HG03159 (cell line): ENCODE measurements at regions not wholly inside any gene's neighbourhood (a gene's known extent, or its start where the extent isn't known, plus 50 kb on each side); places are given as distances from the start of the nearest gene placed in this dataset.
A peak's percentile ranks its signal among the peaks of the same experiment; 100 is the strongest.

Source experiments
- ATAC-seq: cut with Tn5 transposase; IDR thresholded peaks from one replicate; pipeline ENCODE4 v1.9.1; 2021; ENCODE audit warnings: mild to moderate bottlenecking, moderate library complexity; ENCODE audit not compliant: unreplicated experiment

DNA sequence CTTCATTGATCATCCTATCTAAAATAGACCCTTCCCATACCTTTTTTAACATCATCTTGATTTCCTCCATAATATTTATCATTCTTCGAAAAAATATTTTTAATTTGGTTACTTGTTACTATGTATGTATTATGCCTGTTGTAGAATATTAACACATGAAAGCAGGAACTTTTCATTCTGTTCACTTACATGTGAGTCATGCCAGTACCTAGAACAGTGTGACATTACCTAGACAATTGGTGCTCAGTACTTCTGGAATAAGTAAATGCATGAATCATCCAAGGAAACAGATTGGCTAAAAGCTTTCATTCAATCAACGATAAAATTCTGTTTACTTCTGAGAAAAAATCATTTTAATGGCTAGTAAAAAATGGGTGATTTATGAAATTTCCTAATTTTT is 76.4 kb downstream of the CXXC4 start:
- ATAC-seq, result no peak

GRCh38 chr4:104417357-104417882 is 77.3 kb downstream of the CXXC4 start:
- ATAC-seq, result no peak

- ATAC-seq, result no peak
These were observed 77.9 kb downstream of the CXXC4 start for GRCh38 chr4:104416725-104417356.

DNA sequence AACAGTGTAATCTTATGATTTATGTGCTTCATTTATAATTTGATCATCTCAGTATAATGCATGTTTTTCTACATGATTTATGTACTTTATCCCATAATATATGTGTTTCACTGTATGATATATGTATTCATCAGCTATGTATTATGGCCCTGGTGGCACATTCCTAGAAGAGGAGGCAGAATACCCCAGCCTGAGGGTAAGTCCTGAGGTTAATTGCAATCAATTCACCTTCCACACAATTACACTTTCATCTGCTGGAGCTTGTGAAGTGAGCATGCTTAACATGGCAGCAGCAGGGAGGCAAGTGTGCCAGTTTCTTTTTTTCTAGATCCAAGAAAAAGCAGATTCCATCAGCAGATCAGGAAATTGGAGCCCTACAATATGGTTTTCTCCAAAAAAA is 81.2 kb downstream of the CXXC4 start:
- ATAC-seq, result no peak

DNA sequence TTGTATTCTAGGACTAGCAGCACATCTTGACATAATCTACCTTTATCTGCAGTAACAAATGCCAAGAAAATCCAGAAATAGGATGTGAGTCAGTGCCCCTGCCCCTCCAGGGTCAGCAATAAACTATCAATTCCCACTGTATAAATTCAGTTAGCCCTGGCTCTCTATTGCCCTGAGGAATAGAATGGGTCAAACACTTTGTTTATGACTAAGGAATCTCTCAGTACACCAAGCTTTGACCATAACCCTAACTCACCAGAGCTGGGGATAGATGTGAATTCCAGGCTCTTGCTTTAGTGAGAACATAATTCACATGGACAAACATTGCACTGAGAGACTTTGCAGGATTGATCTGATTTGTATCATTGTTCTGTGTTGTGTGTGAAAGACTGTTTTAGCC is 82.3 kb downstream of the CXXC4 start:
- ATAC-seq, result no peak

DNA sequence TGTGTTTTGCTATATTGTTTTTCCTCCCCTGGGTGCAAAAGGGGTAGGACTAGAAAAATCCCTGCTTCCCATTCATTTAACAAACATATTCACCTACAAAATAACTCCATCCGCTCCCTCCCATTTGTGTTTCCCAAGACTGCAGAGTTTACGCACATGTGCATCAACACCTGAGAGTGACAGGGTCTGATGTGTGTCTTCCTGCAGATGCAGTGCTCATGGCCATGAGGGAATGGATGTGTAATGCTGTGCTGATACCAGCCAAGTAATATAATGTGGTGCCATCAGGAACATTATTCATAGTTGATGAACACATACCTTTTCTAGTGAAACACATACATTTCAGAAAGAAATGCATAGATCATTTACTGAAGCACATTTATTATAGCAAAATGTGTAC is 83.2 kb downstream of the CXXC4 start:
- ATAC-seq, result no peak

DNA sequence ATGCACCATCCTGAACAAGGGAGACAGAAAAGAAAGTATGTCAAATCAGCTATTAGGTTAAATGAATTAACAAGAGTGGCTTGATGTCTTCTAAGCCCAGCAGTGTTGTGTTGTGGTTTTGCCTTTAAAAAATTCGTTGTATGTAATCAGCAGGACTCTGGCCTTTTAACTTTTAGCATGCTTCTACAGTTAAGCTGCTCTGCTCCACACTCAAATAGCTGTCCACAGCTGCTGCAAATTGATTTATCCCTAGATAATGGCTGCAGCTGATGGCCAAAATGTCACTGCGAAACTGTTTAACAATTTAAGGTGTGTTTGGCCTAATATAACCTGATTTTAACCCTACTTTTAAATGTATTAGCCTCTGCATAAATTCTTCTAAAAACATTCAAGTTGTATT is 85.8 kb downstream of the CXXC4 start:
- no peak for ATAC-seq

GRCh38 chr4:104404361-104404760 is 90.3 kb downstream of the CXXC4 start:
- ATAC-seq, result no peak

- ATAC-seq, result no peak
These were observed 99.5 kb downstream of the CXXC4 start for GRCh38 chr4:104395168-104395614.

DNA sequence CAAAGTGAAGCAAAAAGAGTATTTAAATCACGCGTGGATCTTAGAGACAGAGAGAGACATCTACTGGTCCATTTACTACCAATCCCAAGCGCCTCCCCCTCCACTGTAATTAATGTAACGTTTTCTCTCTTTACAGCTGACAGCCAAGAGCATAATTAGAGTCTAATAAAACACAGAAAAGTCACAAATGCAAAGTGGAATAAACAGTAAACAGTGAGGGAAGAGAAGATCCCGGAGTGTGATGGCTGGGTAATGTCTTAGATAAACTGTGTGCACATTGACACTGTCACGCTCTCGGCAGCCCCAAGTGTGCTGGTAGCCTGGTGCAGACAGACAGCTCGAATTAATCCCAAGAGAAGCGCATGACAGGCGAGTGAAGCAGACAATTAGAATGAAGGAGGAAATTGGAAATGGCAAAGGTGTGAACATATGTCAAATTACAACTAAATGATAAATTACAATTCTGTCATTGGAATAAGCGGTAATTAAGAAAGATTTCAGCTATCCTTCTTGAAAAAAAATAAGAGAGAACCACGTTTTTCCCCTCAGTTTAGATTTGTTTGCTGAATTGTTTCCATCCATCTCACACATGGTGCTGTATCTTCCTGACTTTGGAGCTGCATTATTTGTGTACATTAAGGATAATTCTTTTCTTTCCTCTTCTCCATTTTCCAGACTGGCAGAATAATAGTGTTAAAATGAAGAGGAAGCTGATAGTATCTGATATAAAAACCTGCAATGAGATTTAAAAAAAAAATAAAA is 100.1 kb downstream of the CXXC4 start:
- no peak for ATAC-seq

DNA sequence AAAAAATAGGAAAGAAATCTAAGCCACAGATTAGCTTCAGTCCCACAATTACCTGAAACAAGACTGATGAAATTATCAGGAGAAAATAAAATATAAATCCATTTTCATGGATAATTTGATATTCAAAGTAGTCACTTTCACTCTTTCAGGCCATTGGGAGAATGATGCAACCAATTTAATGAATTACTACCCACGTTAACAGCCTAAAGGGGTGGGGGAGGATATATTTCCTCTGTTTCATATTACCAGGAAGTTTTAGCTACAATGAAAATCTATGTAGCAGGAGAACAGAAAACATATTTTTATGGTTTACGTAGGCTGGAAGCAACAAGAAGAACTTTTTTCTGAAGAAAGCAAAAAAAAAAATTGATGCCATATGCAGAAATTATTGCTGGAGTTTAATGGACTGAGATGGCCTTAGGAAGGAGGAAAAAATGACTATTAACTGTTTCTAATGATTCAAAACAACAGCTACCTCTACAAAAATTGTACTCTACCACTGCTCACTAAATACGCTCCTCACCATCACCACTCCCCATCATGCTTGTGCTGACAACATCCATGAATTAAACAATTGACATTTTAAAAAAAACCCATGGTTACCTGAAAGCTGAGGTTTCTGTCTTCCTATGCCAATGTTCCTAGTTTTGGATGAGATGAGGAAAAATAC is 100.9 kb downstream of the CXXC4 start:
- no peak for ATAC-seq

- no peak for ATAC-seq
These were observed 109.0 kb downstream of the CXXC4 start for GRCh38 chr4:104385713-104386112.

GRCh38 chr4:104382961-104383360 is 111.7 kb downstream of the CXXC4 start:
- ATAC-seq, result no peak

DNA sequence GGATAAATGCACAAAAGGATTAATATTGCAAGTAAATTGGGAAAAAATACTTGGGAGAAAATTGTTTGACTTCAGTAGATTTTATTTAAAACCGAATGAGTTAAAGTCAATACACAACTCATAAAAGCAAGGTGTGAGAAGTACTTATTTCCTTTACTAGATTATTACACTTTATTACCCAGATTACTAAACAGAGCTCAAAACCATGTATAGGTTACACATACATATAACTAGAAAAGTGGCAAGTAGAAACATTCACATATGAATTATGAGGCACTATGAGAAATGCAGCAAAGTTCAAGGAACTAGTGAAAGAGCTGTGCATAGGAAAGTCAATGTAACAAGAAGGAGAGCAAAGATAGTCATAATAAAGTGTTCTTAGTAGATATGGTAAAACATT is 113.0 kb downstream of the CXXC4 start:
- no peak for ATAC-seq

GRCh38 chr4:104365618-104366017 is 129.1 kb downstream of the CXXC4 start:
- no peak for ATAC-seq

GRCh38 chr4:104353481-104353880 is 141.2 kb downstream of the CXXC4 start:
- no peak for ATAC-seq

DNA sequence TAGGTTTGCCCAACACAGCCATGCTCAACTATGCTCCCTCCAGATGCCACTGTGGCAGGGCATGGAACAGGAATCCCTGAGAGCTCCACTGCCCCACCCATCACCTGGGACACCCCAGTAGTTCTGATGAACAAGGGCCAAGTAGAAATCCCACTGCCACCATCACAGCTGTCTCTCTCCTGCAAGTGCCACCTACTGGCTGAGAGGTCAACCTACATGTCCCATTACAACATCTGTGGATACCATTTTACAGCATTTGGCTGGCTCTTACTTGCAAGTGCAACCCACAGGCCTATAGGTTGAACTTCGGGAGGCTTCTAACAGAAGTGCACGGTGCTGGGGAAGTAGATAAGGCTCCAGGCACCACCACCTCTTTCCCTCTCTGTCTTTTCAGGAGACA is 142.5 kb downstream of the CXXC4 start:
- peak; percentile 74 for ATAC-seq

DNA sequence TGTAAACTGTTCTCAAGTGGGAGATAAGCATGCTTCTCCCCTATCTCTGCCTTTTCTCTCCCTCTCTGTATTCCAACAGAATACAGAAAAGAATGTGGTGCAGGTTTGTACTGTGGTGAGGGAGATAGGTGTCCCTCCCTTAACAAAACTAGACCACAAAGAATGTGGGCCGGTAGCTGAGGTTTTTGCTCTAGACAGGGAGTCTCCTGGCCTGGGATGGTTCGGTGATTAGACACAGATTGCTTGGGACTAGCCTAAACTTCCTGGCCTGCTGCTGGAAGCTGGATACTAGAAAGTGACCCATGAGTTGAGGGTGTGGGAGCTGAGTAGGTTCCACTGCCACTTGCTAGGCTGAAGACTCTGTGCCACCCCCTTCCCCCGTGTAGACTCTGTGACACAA is 143.0 kb downstream of the CXXC4 start:
- no peak for ATAC-seq

DNA sequence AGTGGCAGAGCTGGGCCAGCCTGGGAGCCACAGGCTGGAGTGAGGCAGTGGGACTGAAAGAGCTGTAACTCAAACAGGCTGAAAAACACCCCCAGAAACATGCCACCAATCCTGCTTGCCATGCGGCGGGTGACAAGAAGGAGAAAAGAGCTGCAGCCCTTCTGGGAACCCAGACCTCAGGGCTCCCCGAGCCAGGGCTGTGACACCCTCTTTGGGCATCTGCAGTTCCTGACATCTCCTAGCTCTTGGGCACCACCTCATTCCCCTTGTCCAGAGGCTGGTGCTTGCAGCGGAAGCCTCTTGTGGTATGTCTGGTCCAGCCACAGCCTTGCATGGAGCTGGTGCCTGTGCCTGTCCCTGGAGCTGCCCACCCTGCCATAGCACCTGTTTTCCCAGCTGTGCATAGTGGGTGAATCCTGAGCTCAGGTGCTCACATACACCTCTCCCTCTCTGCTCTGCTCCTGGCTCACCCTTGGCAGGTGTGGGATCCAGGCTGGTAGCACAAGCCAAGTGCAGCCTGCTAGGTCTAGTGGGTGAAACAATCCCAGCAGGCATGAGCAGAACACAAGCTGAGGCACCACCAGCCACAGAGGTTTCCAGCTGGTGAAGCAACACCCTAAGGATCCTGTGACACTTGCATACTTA is 149.0 kb downstream of the CXXC4 start:
- no peak for ATAC-seq

- no peak for ATAC-seq
These were observed 150.2 kb downstream of the CXXC4 start for GRCh38 chr4:104344342-104344980.

DNA sequence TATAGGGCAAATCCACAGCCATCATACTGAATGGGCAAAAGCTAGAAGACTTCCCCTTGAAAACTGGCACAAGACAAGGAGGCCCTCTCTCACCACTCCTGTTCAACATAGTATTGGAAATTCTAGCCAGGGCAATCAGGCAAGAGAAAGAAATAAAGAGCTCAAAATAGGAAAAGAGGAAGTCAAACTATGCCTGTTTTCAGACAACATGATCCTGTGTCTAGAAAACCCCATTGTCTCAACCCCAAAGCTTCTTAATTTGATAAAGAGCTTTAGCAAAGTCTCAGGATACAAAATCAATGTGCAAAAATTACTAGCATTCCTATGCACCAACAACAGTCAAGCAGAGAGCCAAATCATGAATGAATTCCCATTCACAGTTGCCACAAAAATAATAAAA is 160.3 kb downstream of the CXXC4 start:
- ATAC-seq, result no peak
